Neural cell (in vitro differentiated cells): ENCODE measurements at regions not wholly inside any gene's neighbourhood (a gene's known extent, or its start where the extent isn't known, plus 50 kb on each side); places are given as distances from the start of the nearest gene placed in this dataset.

ENCODE experiments used
- H2AFZ ChIP-seq: fragments of 200-600, 300-800 bp; sonication (generic), shearing (Covaris generic); 2 replicates; pipeline ENCODE4 v1.6.0; 2014; ENCODE audit warnings: low read depth, mild to moderate bottlenecking, antibody characterized with exemption, low read length, moderate library complexity
- H3F3A ChIP-seq: fragments of 200-600 bp; shearing (Covaris generic); 2 replicates; pipeline ENCODE4 v1.6.1; 2016; ENCODE audit warnings: mild to moderate bottlenecking, moderate library complexity, mixed read lengths, antibody characterized with exemption, low read length; ENCODE audit not compliant: insufficient read depth, poor library complexity, severe bottlenecking
- H3K27ac ChIP-seq: fragments of 200-600, 300-800 bp; sonication (generic), shearing (Covaris generic); 2 replicates; pipeline ENCODE4 v1.5.1; 2014; ENCODE audit warnings: mild to moderate bottlenecking, low read length, moderate library complexity
- H3K27me3 ChIP-seq: fragments of 300-800, 200-600 bp; sonication (generic), shearing (Covaris generic); 2 replicates; pipeline ENCODE4 v1.6.0; 2014; ENCODE audit warnings: mild to moderate bottlenecking, low read depth, low read length, moderate library complexity; ENCODE audit not compliant: insufficient read depth
- H3K36me3 ChIP-seq: fragments of 300-800, 200-600 bp; sonication (generic), shearing (Covaris generic); 2 replicates; pipeline ENCODE4 v1.5.1; 2014; ENCODE audit warnings: mild to moderate bottlenecking, antibody characterized with exemption, low read length, moderate library complexity; ENCODE audit not compliant: insufficient read depth
- H3K4me2 ChIP-seq: fragments of 300-800, 200-600 bp; sonication (generic), shearing (Covaris generic); 2 replicates; pipeline ENCODE4 v1.6.0; 2014; ENCODE audit warnings: mild to moderate bottlenecking, low read length
- H3K4me3 ChIP-seq: fragments of 300-800, 200-600 bp; sonication (generic), shearing (Covaris generic); 2 replicates; pipeline ENCODE4 v1.5.1; 2014; ENCODE audit warnings: mild to moderate bottlenecking, low read length, moderate library complexity
- H3K79me2 ChIP-seq: fragments of 200-600 bp; shearing (Covaris generic); replicated peaks from 2 replicates; pipeline ENCODE4 v1.6.0; 2014; ENCODE audit warnings: mild to moderate bottlenecking, low read length, moderate library complexity; ENCODE audit not compliant: insufficient read depth
- H3K9ac ChIP-seq: fragments of 300-800, 200-600 bp; sonication (generic), shearing (Covaris generic); 2 replicates; pipeline ENCODE4 v1.6.1; 2016; ENCODE audit warnings: mild to moderate bottlenecking, low read length, mixed read lengths
- H3K9me2 ChIP-seq: fragments of 200-600 bp; shearing (Covaris generic); 2 replicates; pipeline ENCODE4 v1.6.1; 2016; ENCODE audit warnings: mild to moderate bottlenecking, low read length, mixed read lengths; ENCODE audit not compliant: insufficient read depth
- H3K9me3 ChIP-seq: fragments of 200-600, 300-800 bp; sonication (generic), shearing (Covaris generic); 2 replicates; pipeline ENCODE4 v1.6.1; 2016; ENCODE audit warnings: mild to moderate bottlenecking, mixed run types, low read length, moderate library complexity, mixed read lengths
- H4K20me1 ChIP-seq: fragments of 200-600 bp; shearing (Covaris generic); 2 replicates; pipeline ENCODE4 v1.6.1; 2016; ENCODE audit warnings: mild to moderate bottlenecking, mixed run types; ENCODE audit not compliant: insufficient read depth
- CTCF ChIP-seq: fragments of 450-650 bp; IDR thresholded peaks from 2 replicates; pipeline ENCODE4 v1.5.1; 2014; ENCODE audit warnings: antibody characterized with exemption, mild to moderate bottlenecking, moderate library complexity; ENCODE audit not compliant: poor library complexity, severe bottlenecking
- EP300 ChIP-seq: fragments of 450-650 bp; conservative IDR thresholded peaks from 2 replicates; pipeline ENCODE4 v1.6.1; 2014; ENCODE audit warnings: antibody characterized with exemption, mild to moderate bottlenecking, moderate library complexity; ENCODE audit not compliant: poor library complexity, severe bottlenecking
- EZH2 ChIP-seq: fragments of 200-600, 300-800 bp; shearing (Covaris generic), sonication (generic); IDR thresholded peaks from 2 replicates; pipeline ENCODE4 v1.6.1; 2014; ENCODE audit warnings: antibody characterized with exemption, low read length, borderline replicate concordance, mild to moderate bottlenecking; ENCODE audit not compliant: insufficient read depth, poor library complexity, severe bottlenecking
- MXI1 ChIP-seq: fragments of 450-650 bp; conservative IDR thresholded peaks from 2 replicates; pipeline ENCODE4 v1.6.1; 2014; ENCODE audit warnings: antibody characterized with exemption, mild to moderate bottlenecking; ENCODE audit not compliant: poor library complexity, severe bottlenecking
- POLR2AphosphoS5 ChIP-seq: IDR thresholded peaks from 2 replicates; pipeline ENCODE4 v1.6.1; 2012
- RAD21 ChIP-seq: fragments of 450-650 bp; conservative IDR thresholded peaks from 2 replicates; pipeline ENCODE4 v1.6.1; 2014; ENCODE audit warnings: antibody characterized with exemption, mild to moderate bottlenecking, moderate library complexity
- REST ChIP-seq: IDR thresholded peaks from 2 replicates; pipeline ENCODE4 v1.6.1; 2012; ENCODE audit warnings: borderline replicate concordance
- SMC3 ChIP-seq: fragments of 450-650 bp; conservative IDR thresholded peaks from 2 replicates; pipeline ENCODE4 v1.6.1; 2014; ENCODE audit warnings: antibody characterized with exemption, mild to moderate bottlenecking, moderate library complexity; ENCODE audit not compliant: poor library complexity
- TAF1 ChIP-seq: IDR thresholded peaks from 2 replicates; pipeline ENCODE4 v1.6.1; 2012; ENCODE audit warnings: low read depth

DNA sequence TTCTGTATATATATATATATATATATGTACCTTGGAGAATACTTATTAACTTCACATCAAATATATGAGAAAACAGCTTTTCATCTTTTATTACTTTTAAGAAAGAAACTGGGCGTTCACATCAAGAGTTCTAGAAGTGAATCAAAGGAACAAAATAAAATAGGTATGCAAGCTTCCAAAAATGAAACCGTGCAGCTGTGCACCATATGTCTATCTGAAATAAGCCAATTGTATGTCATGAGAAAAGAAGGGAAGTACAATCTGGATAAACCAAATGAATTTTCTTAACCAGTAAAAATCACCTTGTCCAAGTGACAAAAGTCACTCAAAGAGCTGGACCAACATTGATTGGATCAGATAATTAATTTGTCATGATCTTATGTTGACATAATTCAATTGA lies 405.4 kb upstream of the TECRL start:
- no peaks in the 10 kb centered on the region for H3K79me2 ChIP-seq
- no peaks in the 10 kb centered on the region for H3K9me2 ChIP-seq
- H3K27me3 ChIP-seq = no peaks in the 10 kb centered on the region
- no peaks in the 10 kb centered on the region for H3K9me3 ChIP-seq
- no peaks in the 10 kb centered on the region for H3K36me3 ChIP-seq
- no peaks in the 10 kb centered on the region for H3F3A ChIP-seq
- H3K4me3 ChIP-seq = no peak overlapping the region
- no peak overlapping the region for H3K27ac ChIP-seq
- TF ChIP-seq TAF1 (no peak), MXI1 (no peak), EZH2 (no peak), POLR2AphosphoS5 (no peak)
- H3K4me2 ChIP-seq = no peak overlapping the region
- H2AFZ ChIP-seq = no peak overlapping the region
- H3K9ac ChIP-seq = no peak overlapping the region
- no peaks in the 10 kb centered on the region for H4K20me1 ChIP-seq

- Histone ChIP-seq H3K36me3 (no peaks in the 10 kb centered on the region), H3K4me3 (no peak overlapping the region), H3K27ac (no peak overlapping the region), H4K20me1 (no peaks in the 10 kb centered on the region), H3F3A (no peaks in the 10 kb centered on the region), H3K9ac (no peak overlapping the region), H2AFZ (no peak overlapping the region), H3K9me2 (no peaks in the 10 kb centered on the region), H3K4me2 (no peak overlapping the region), H3K79me2 (no peaks in the 10 kb centered on the region), H3K9me3 (no peaks in the 10 kb centered on the region), H3K27me3 (no peaks in the 10 kb centered on the region)
- TF ChIP-seq CTCF (no peak), EZH2 (no peak), REST (no peak), TAF1 (no peak), POLR2AphosphoS5 (no peak), SMC3 (no peak), MXI1 (no peak), EP300 (no peak)
These were observed 398.6 kb upstream of the TECRL start for GRCh38 chr4:64807821-64808220.

GRCh38 chr4:64799751-64800150 lies 390.5 kb upstream of the TECRL start:
- Histone ChIP-seq H3F3A (no peaks in the 10 kb centered on the region), H3K36me3 (no peaks in the 10 kb centered on the region), H3K4me3 (no peak overlapping the region), H3K9me3 (no peaks in the 10 kb centered on the region), H3K9ac (no peak overlapping the region), H4K20me1 (no peaks in the 10 kb centered on the region), H3K27me3 (no peaks in the 10 kb centered on the region), H3K79me2 (no peaks in the 10 kb centered on the region), H3K9me2 (no peaks in the 10 kb centered on the region), H3K27ac (no peak overlapping the region), H3K4me2 (no peak overlapping the region), H2AFZ (no peak overlapping the region)
- TF ChIP-seq MXI1 = no peak
- TF ChIP-seq CTCF = no peak
- no peak for TF ChIP-seq RAD21
- TF ChIP-seq SMC3 = no peak
- TF ChIP-seq EP300 = no peak
- no peak for TF ChIP-seq REST
- TF ChIP-seq EZH2 = no peak
- no peak for TF ChIP-seq TAF1
- no peak for TF ChIP-seq POLR2AphosphoS5
